Right cardiac atrium (tissue), 5 donors: ENCODE measurements at regions not wholly inside any gene's neighbourhood (a gene's known extent, or its start where the extent isn't known, plus 50 kb on each side); places are given as distances from the start of the nearest gene placed in this dataset.

Experiments used
- ATAC-seq, 2 donors: fragments of 200-7000 bp; cut with Tn5 transposase; one replicate each; pipeline versions ENCODE4 v1.8.0 to v1.9.1; 2020; ENCODE audit warnings: moderate library complexity in 2 of 2, mild to moderate bottlenecking in 1 of 2
- DNase-seq, 3 donors: peaks; one replicate each; pipeline ENCODE4 v3.0.0-alpha.2; 2020
- H3K27ac ChIP-seq: one replicate; pipeline ENCODE4 v1.5.1; 2013; ENCODE audit warnings: mild to moderate bottlenecking, low read length, control low read depth, moderate library complexity
- H3K27me3 ChIP-seq: one replicate; pipeline ENCODE4 v1.6.1; 2013; ENCODE audit not compliant: control insufficient read depth, insufficient read depth
- H3K4me1 ChIP-seq: one replicate; pipeline ENCODE4 v1.6.1; 2013; ENCODE audit warnings: low read length; ENCODE audit not compliant: control insufficient read depth, insufficient read depth
- H3K4me3 ChIP-seq: one replicate; pipeline ENCODE4 v1.5.1; 2013; ENCODE audit warnings: low read length, control low read depth
- H3K9me3 ChIP-seq: one replicate; pipeline ENCODE4 v1.6.1; 2013; ENCODE audit warnings: low read length; ENCODE audit not compliant: control insufficient read depth
- WGBS: extraction: QIAGEN DNeasy Blood & Tissue Kit; methylation state at CpG from one replicate; pipeline ENCODE4 v1.1.7; 2013; 5-methylcytosine and 5-hydroxymethylcytosine counted together
- intact Hi-C, 4 donors: fragments of 100-400 bp; cut with DNase I; formaldehyde crosslinking; loops; one replicate each; pipeline versions ENCODE4 v1.11.0 to v1.14.0; 2022 to 2023
- donor health status: healthy with polysubstance abuse.
- donor health status: DM: no; HTN: yes; CAD: no.
- donor health status: DM: no; HTN: no; CAD: no.
- donor health status: DM: no; HTN: yes; CAD: no; lungs with severe emphysema.
- donor health status: DM: yes; HTN: yes; CAD: no.

- intact Hi-C loops, result no loop called here
- DNase-seq (no peak), ATAC-seq (no peak)
- Histone ChIP-seq H3K27ac (no peak overlapping the region), H3K9me3 (no peaks in the 10 kb centered on the region), H3K27me3 (no peaks in the 10 kb centered on the region), H3K4me3 (no peak overlapping the region), H3K4me1 (no peaks in the 10 kb centered on the region)
- WGBS, result 91% methylated on average over 8 of the region's 8 CpGs
Observed at GRCh38 chr13:111905609-111905945, 161.4 kb upstream of the SOX1 start.

- 89% methylated on average over 8 of the region's 8 CpGs for WGBS
- Histone ChIP-seq H3K27ac (no peak overlapping the region), H3K27me3 (no peaks in the 10 kb centered on the region), H3K4me3 (no peak overlapping the region), H3K4me1 (no peaks in the 10 kb centered on the region), H3K9me3 (no peaks in the 10 kb centered on the region)
- ATAC-seq (no peak), DNase-seq (no peak)
- intact Hi-C loops, result no loop called here
Observed at GRCh38 chr13:111906306-111906705, 160.6 kb upstream of the SOX1 start.

- DNase-seq, result no peak
- 87% methylated on average over 9 of the region's 9 CpGs for WGBS
- ATAC-seq, result no peak
- no peaks in the 10 kb centered on the region for H3K27me3 ChIP-seq
- intact Hi-C loops, result no loop called here
- H3K4me1 ChIP-seq, result no peaks in the 10 kb centered on the region
- no peaks in the 10 kb centered on the region for H3K9me3 ChIP-seq
- H3K4me3 ChIP-seq, result no peak overlapping the region
- H3K27ac ChIP-seq, result no peak overlapping the region
Observed at GRCh38 chr13:111906816-111907215, 160.1 kb upstream of the SOX1 start.

GRCh38 chr13:111907341-111907880 is 159.5 kb upstream of the SOX1 start:
- no peak overlapping the region for H3K27ac ChIP-seq
- H3K9me3 ChIP-seq, result no peaks in the 10 kb centered on the region
- intact Hi-C loops, result no loop called here
- H3K4me3 ChIP-seq, result no peak overlapping the region
- no peak for ATAC-seq
- WGBS, result 83% methylated on average over 5 of the region's 5 CpGs
- DNase-seq, result no peak
- no peaks in the 10 kb centered on the region for H3K4me1 ChIP-seq
- no peaks in the 10 kb centered on the region for H3K27me3 ChIP-seq

GRCh38 chr13:111908361-111908760 is 158.6 kb upstream of the SOX1 start:
- H3K27me3 ChIP-seq, result no peaks in the 10 kb centered on the region
- DNase-seq (no peak), ATAC-seq (no peak)
- WGBS, result 80% methylated on average over 13 of the region's 13 CpGs
- no peak overlapping the region for H3K27ac ChIP-seq
- H3K4me1 ChIP-seq, result no peaks in the 10 kb centered on the region
- no peaks in the 10 kb centered on the region for H3K9me3 ChIP-seq
- intact Hi-C loops, result no loop called here
- no peak overlapping the region for H3K4me3 ChIP-seq

- Histone ChIP-seq H3K9me3 (no peaks in the 10 kb centered on the region), H3K27ac (no peak overlapping the region), H3K4me3 (no peak overlapping the region), H3K27me3 (no peaks in the 10 kb centered on the region), H3K4me1 (no peaks in the 10 kb centered on the region)
- no peak for DNase-seq
- WGBS, result 89% methylated on average over 8 of the region's 8 CpGs
- no peak for ATAC-seq
- intact Hi-C loops, result no loop called here
Observed at GRCh38 chr13:111908981-111909380, 158.0 kb upstream of the SOX1 start.

GRCh38 chr13:111909501-111909900 is 157.4 kb upstream of the SOX1 start:
- Histone ChIP-seq H3K27ac (no peak overlapping the region), H3K4me3 (no peak overlapping the region)

GRCh38 chr13:111909971-111910671 is 156.8 kb upstream of the SOX1 start:
- no peaks in the 10 kb centered on the region for H3K9me3 ChIP-seq
- no peaks in the 10 kb centered on the region for H3K27me3 ChIP-seq
- H3K4me3 ChIP-seq, result no peak overlapping the region
- no peak for DNase-seq
- H3K4me1 ChIP-seq, result no peaks in the 10 kb centered on the region
- 90% methylated on average over 16 of the region's 16 CpGs for WGBS
- no peak for ATAC-seq
- H3K27ac ChIP-seq, result no peak overlapping the region
- intact Hi-C loops, result no loop called here

More at GRCh38 chr13:111909501-111909900, 157.4 kb upstream of the SOX1 start:
- intact Hi-C loops, result no loop called here
- 88% methylated on average over 12 of the region's 12 CpGs for WGBS
- Histone ChIP-seq H3K27me3 (no peaks in the 10 kb centered on the region), H3K9me3 (no peaks in the 10 kb centered on the region), H3K4me1 (no peaks in the 10 kb centered on the region)
- DNase-seq (no peak), ATAC-seq (no peak)

GRCh38 chr13:111911121-111911720 is 155.7 kb upstream of the SOX1 start:
- WGBS, result 84% methylated on average over 11 of the region's 11 CpGs

GRCh38 chr13:111911754-111912452 is 155.0 kb upstream of the SOX1 start:
- Histone ChIP-seq H3K4me3 (no peak overlapping the region), H3K27me3 (no peaks in the 10 kb centered on the region), H3K27ac (no peak overlapping the region), H3K9me3 (no peaks in the 10 kb centered on the region), H3K4me1 (no peaks in the 10 kb centered on the region)
- WGBS, result 82% methylated on average over 11 of the region's 11 CpGs
- no peak for ATAC-seq
- intact Hi-C loops, result no loop called here
- no peak for DNase-seq

More at GRCh38 chr13:111911121-111911720, 155.7 kb upstream of the SOX1 start:
- Histone ChIP-seq H3K4me3 (no peak overlapping the region), H3K4me1 (no peaks in the 10 kb centered on the region), H3K27me3 (no peaks in the 10 kb centered on the region), H3K9me3 (no peaks in the 10 kb centered on the region), H3K27ac (no peak overlapping the region)
- intact Hi-C loops, result no loop called here
- ATAC-seq, result no peak
- no peak for DNase-seq

GRCh38 chr13:111912453-111912866 is 154.5 kb upstream of the SOX1 start:
- H3K27me3 ChIP-seq, result no peaks in the 10 kb centered on the region
- H3K4me1 ChIP-seq, result no peaks in the 10 kb centered on the region
- H3K27ac ChIP-seq, result no peak overlapping the region
- DNase-seq (no peak), ATAC-seq (no peak)
- no peak overlapping the region for H3K4me3 ChIP-seq
- WGBS, result 91% methylated on average over 16 of the region's 16 CpGs
- intact Hi-C loops, result no loop called here
- no peaks in the 10 kb centered on the region for H3K9me3 ChIP-seq
